ENCODE measurements at regions not wholly inside any gene's neighbourhood (a gene's known extent, or its start where the extent isn't known, plus 50 kb on each side); places are given as distances from the start of the nearest gene placed in this dataset.

DNA sequence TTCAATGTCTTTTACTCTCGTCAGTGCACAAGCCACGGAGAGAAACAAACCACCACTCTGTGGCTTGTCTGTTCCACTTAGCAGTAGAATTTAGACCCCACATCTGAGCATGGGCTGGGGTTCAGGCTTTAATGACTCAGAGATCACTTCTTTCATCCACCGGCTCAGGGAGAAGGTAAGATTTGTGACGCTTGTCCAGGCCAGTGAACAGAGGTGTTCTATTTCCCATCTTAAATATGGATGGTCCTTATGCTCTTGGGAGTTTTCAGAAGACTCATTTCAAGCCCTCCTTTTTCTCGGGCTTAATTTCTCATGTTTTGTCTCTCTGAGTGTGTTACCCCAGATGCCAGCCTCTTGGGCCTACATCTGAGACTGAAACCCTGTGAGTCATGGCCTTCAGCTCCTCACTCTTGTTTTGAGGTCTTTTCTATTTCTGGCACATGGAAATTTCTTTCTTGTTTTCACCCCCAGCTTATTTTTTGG, 127.4 kb upstream of the SFRP2 start:
- ChIA-PET CTCF (no interaction called here), POLR2A (interaction anchor here (0.6 kb wide), 1 partner anchor 18 kb away, joined by 4 read pairs; no protein-coding TSS in a partner anchor)
- no peak for DNase-seq (ENCODE audit: extremely low spot score)
- no peak for TF ChIP-seq FOXM1 (IDR thresholded peaks at IDR 0.05; ENCODE audit: borderline replicate concordance)
- no peak for TF ChIP-seq SP1 (IDR thresholded peaks at IDR 0.05)
- TF ChIP-seq ARNT (IDR thresholded peaks at IDR 0.05), result no peak
- TF ChIP-seq NFRKB (IDR thresholded peaks at IDR 0.05), result no peak
- TF ChIP-seq CTBP1 (IDR thresholded peaks at IDR 0.05; ENCODE audit: borderline replicate concordance), result no peak
- no peak for TF ChIP-seq LEF1 (IDR thresholded peaks at IDR 0.05; ENCODE audit: borderline replicate concordance)
- no peak for TF ChIP-seq FOXK2 (IDR thresholded peaks at IDR 0.05)
- no peak for TF ChIP-seq TARDBP (IDR thresholded peaks at IDR 0.05)
- TF ChIP-seq BHLHE40 (IDR thresholded peaks at IDR 0.05; ENCODE audit: borderline replicate concordance), result no peak
- no peak for TF ChIP-seq HDGF (IDR thresholded peaks at IDR 0.05; ENCODE audit: borderline replicate concordance)
- TF ChIP-seq FOXA1 (IDR thresholded peaks at IDR 0.05), result no peak

DNA sequence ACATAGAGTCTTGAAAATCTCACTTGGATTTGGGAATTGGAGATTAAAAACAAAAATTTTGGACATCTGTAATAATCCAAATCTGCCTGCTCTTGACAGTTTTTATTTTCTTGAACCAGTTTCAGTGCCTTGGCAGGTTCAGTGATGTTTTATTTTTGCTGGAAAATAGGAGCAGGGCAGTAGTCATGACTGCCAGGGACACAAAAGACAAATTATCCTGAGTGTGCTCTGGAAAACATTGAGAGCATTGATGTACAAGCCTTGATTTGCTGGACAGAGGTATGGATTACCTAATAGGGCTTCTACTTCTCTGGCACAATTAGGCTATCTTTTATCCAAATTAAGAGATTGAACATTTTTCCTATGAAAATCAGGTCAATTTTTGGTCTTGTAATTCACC, 123.4 kb upstream of the SFRP2 start:
- CTCF ChIA-PET, result no interaction called here
- POLR2A ChIA-PET, result no interaction called here
- TF ChIP-seq SUZ12 (IDR thresholded peaks at IDR 0.05) (no peak), FOXA1 (IDR thresholded peaks at IDR 0.05) (no peak), ELF4 (IDR thresholded peaks at IDR 0.05) (no peak), NFRKB (IDR thresholded peaks at IDR 0.05) (no peak), ZNF384 (IDR thresholded peaks at IDR 0.05) (no peak), SP1 (IDR thresholded peaks at IDR 0.05) (no peak), BHLHE40 (IDR thresholded peaks at IDR 0.05; ENCODE audit: borderline replicate concordance) (no peak), FOXM1 (IDR thresholded peaks at IDR 0.05; ENCODE audit: borderline replicate concordance) (no peak), ARNT (IDR thresholded peaks at IDR 0.05) (no peak), L3MBTL2 (conservative IDR thresholded peaks at IDR 0.05) (no peak), TARDBP (IDR thresholded peaks at IDR 0.05) (no peak), CTBP1 (IDR thresholded peaks at IDR 0.05; ENCODE audit: borderline replicate concordance) (no peak), LEF1 (IDR thresholded peaks at IDR 0.05; ENCODE audit: borderline replicate concordance) (no peak), HDGF (IDR thresholded peaks at IDR 0.05; ENCODE audit: borderline replicate concordance) (no peak), FOXK2 (IDR thresholded peaks at IDR 0.05) (no peak)
- TF ChIP-seq, protein P1, sequence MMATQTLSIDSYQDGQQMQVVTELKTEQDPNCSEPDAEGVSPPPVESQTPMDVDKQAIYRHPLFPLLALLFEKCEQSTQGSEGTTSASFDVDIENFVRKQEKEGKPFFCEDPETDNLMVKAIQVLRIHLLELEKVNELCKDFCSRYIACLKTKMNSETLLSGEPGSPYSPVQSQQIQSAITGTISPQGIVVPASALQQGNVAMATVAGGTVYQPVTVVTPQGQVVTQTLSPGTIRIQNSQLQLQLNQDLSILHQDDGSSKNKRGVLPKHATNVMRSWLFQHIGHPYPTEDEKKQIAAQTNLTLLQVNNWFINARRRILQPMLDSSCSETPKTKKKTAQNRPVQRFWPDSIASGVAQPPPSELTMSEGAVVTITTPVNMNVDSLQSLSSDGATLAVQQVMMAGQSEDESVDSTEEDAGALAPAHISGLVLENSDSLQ (IDR thresholded peaks at IDR 0.05), result no peak
- DNase-seq (ENCODE audit: extremely low spot score), result no peak

DNA sequence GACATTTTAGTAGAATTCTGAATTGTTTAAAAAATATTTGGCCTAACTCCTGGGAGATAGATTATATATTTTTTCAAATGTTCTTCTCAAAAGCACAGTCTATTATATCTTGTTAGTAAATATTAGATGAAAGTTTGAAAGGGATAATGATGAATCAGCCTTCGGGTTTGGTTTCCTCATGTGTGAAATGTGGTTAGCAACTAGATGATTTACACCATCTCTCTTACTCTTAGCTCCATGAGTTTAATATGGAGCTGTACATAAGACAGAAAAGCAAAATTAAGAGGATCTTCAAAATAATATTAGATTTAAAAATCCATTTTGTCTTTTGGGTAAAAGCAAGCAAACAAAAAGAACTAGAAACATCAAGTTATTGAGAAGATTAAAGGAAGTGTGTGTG, 120.8 kb upstream of the SFRP2 start:
- ChIA-PET POLR2A (no interaction called here), CTCF (no interaction called here)
- DNase-seq (ENCODE audit: extremely low spot score), result no peak
- TF ChIP-seq SP1 (IDR thresholded peaks at IDR 0.05) (no peak), TARDBP (IDR thresholded peaks at IDR 0.05) (no peak), BHLHE40 (IDR thresholded peaks at IDR 0.05; ENCODE audit: borderline replicate concordance) (no peak), FOXK2 (IDR thresholded peaks at IDR 0.05) (no peak), ELF4 (IDR thresholded peaks at IDR 0.05) (no peak), LEF1 (IDR thresholded peaks at IDR 0.05; ENCODE audit: borderline replicate concordance) (no peak), FOXA1 (IDR thresholded peaks at IDR 0.05) (no peak), ZNF384 (IDR thresholded peaks at IDR 0.05) (no peak), FOXM1 (IDR thresholded peaks at IDR 0.05; ENCODE audit: borderline replicate concordance) (no peak), ARNT (IDR thresholded peaks at IDR 0.05) (no peak)

DNA sequence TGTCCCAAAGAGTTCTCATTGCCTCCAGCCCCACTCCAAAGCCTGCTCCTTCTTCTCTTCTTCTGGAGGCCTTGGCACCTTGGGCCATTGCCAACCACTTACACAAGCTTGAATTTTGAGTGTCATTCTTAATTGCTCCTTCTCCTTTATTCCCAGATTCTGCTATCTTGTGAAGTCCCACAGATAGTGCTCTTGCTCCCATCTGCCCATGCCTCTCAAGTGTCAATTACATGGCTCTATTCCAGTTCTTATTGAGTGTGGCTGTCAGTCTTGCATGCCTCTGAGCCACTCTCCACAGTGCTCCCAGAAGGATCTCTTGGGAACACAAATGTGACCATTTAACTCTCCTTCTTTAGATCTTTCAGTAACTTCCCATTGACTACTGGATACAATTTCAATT, 117.3 kb upstream of the SFRP2 start:
- CTCF ChIA-PET, result no interaction called here
- POLR2A ChIA-PET, result no interaction called here
- TF ChIP-seq SUZ12 (IDR thresholded peaks at IDR 0.05) (no peak), HDGF (IDR thresholded peaks at IDR 0.05; ENCODE audit: borderline replicate concordance) (no peak), LEF1 (IDR thresholded peaks at IDR 0.05; ENCODE audit: borderline replicate concordance) (no peak), TARDBP (IDR thresholded peaks at IDR 0.05) (no peak), NFRKB (IDR thresholded peaks at IDR 0.05) (no peak), FOXK2 (IDR thresholded peaks at IDR 0.05) (no peak), BHLHE40 (IDR thresholded peaks at IDR 0.05; ENCODE audit: borderline replicate concordance) (no peak)
- TF ChIP-seq, protein P1 (IDR thresholded peaks at IDR 0.05), result no peak
- no peak for DNase-seq (ENCODE audit: extremely low spot score)

DNA sequence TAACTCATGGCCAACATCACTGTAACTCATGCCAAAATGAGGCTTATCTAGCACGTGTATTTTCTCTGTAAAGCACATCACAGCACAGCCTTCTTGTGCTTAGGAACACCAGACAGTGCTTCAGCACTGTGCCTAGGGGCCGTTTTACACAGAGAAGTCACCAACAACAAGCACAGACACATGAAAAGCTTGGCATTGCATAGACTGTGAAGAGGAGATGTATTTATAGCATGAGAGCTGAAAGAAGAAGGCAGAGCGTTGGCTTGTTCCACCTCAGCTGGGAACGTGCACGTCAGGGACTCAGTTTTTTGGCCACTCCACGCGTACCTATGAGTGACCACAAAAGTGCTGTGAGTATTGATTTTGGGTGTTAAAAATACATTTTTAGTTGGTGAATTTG, 116.3 kb upstream of the SFRP2 start:
- POLR2A ChIA-PET, result no interaction called here
- TF ChIP-seq, protein P1 (IDR thresholded peaks at IDR 0.05), result no peak
- TF ChIP-seq LEF1 (IDR thresholded peaks at IDR 0.05; ENCODE audit: borderline replicate concordance) (no peak), CTBP1 (IDR thresholded peaks at IDR 0.05; ENCODE audit: borderline replicate concordance) (no peak), ARNT (IDR thresholded peaks at IDR 0.05) (no peak), SP1 (IDR thresholded peaks at IDR 0.05) (no peak), TARDBP (IDR thresholded peaks at IDR 0.05) (no peak), L3MBTL2 (conservative IDR thresholded peaks at IDR 0.05) (no peak), FOXA1 (IDR thresholded peaks at IDR 0.05) (no peak), FOXK2 (IDR thresholded peaks at IDR 0.05) (no peak), FOXM1 (IDR thresholded peaks at IDR 0.05; ENCODE audit: borderline replicate concordance) (no peak), NFRKB (IDR thresholded peaks at IDR 0.05) (no peak), HDGF (IDR thresholded peaks at IDR 0.05; ENCODE audit: borderline replicate concordance) (no peak), BHLHE40 (IDR thresholded peaks at IDR 0.05; ENCODE audit: borderline replicate concordance) (no peak), SUZ12 (IDR thresholded peaks at IDR 0.05) (no peak), ZNF384 (IDR thresholded peaks at IDR 0.05) (no peak), ELF4 (IDR thresholded peaks at IDR 0.05) (no peak)
- CTCF ChIA-PET, result no interaction called here
- no peak for DNase-seq (ENCODE audit: extremely low spot score)

DNA sequence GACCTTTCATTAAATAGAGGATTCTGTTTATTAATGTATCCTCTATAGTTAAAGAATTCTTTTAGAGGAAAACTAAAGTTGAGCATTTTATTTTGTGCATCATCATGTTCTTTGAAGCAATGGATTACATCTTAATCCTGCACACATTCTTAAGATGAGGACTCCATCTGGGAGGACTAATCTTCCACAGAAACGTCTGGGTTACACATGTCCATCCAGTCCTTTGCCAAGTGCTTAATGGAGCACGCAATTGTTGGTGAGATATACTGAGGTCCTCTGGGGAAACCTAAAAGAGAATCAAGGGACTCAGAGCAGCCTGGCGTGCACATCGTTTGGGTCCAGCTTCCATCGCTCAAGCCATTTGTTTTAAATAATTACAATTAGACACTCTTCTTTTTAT, 115.1 kb upstream of the SFRP2 start:
- ChIA-PET CTCF (no interaction called here), POLR2A (no interaction called here)
- TF ChIP-seq FOXA1 (IDR thresholded peaks at IDR 0.05) (no peak), NFRKB (IDR thresholded peaks at IDR 0.05) (no peak), SUZ12 (IDR thresholded peaks at IDR 0.05) (no peak), LEF1 (IDR thresholded peaks at IDR 0.05; ENCODE audit: borderline replicate concordance) (no peak), CTBP1 (IDR thresholded peaks at IDR 0.05; ENCODE audit: borderline replicate concordance) (no peak), TARDBP (IDR thresholded peaks at IDR 0.05) (no peak), HDGF (IDR thresholded peaks at IDR 0.05; ENCODE audit: borderline replicate concordance) (no peak), BHLHE40 (IDR thresholded peaks at IDR 0.05; ENCODE audit: borderline replicate concordance) (no peak), ZNF384 (IDR thresholded peaks at IDR 0.05) (no peak), SP1 (IDR thresholded peaks at IDR 0.05) (no peak), FOXK2 (IDR thresholded peaks at IDR 0.05) (no peak), ARNT (IDR thresholded peaks at IDR 0.05) (no peak)
- TF ChIP-seq, protein P1 (IDR thresholded peaks at IDR 0.05), result no peak
- no peak for DNase-seq (ENCODE audit: extremely low spot score)
